Common myeloid progenitor, CD34-positive (primary cell): ENCODE measurements at regions not wholly inside any gene's neighbourhood (a gene's known extent, or its start where the extent isn't known, plus 50 kb on each side); places are given as distances from the start of the nearest gene placed in this dataset.
A peak's percentile ranks its signal among the peaks of the same experiment; 100 is the strongest.

Source experiments
- CTCF ChIA-PET: fragments of 350-600 bp; sonication (Branson Sonifier 250); formaldehyde crosslinking; loops from one replicate; lab custom pipeline; 2021; ENCODE audit warnings: antibody characterized with exemption; lab: Charles Lee
- POLR2A ChIA-PET: fragments of 350-600 bp; sonication (Branson Sonifier 250); formaldehyde crosslinking; loops from one replicate; lab custom pipeline; 2021; ENCODE audit warnings: antibody characterized with exemption; lab: Charles Lee
- DNase-seq, 3 donors: peaks; one replicate each; pipeline versions ENCODE4 v3.0.0 to v3.0.0-alpha.2; 2013
- H3K27ac ChIP-seq, 2 experiments: 1 replicate in 1 of 2; 2 replicates in 1 of 2; pipeline ENCODE4 v1.7.0; 2013; ENCODE audit warnings: inconsistent platforms in 2 of 2, low read length in 2 of 2, mild to moderate bottlenecking in 2 of 2, low read depth in 1 of 2, moderate library complexity in 1 of 2; ENCODE audit not compliant: severe bottlenecking in 2 of 2, insufficient read depth in 1 of 2, poor library complexity in 1 of 2
- H3K27me3 ChIP-seq, 5 experiments: replicated peaks in 2 of 5; 1 replicate in 3 of 5; 2 replicates in 2 of 5; pipeline versions ENCODE4 v1.6.1 to v1.7.0; 2013; ENCODE audit warnings: low read length in 4 of 5, mild to moderate bottlenecking in 2 of 5, moderate library complexity in 2 of 5, inconsistent platforms in 1 of 5; ENCODE audit not compliant: insufficient read depth in 5 of 5, control insufficient read depth in 4 of 5
- H3K36me3 ChIP-seq, 4 experiments: 1 replicate in 2 of 4; 2 replicates in 2 of 4; pipeline versions ENCODE4 v1.6.1 to v1.7.0; 2013; ENCODE audit warnings: low read length in 3 of 4, control low read depth in 1 of 4, mild to moderate bottlenecking in 1 of 4; ENCODE audit not compliant: control insufficient read depth in 4 of 4, insufficient read depth in 4 of 4
- H3K4me1 ChIP-seq, 4 experiments: 1 replicate in 3 of 4; 2 replicates in 1 of 4; pipeline versions ENCODE4 v1.6.1 to v1.7.1; 2013; ENCODE audit warnings: low read length in 3 of 4, mild to moderate bottlenecking in 3 of 4, control low read depth in 1 of 4, inconsistent platforms in 1 of 4, moderate library complexity in 1 of 4; ENCODE audit not compliant: control insufficient read depth in 4 of 4, insufficient read depth in 4 of 4; ENCODE audit errors: control extremely low read depth in 1 of 4
- H3K4me3 ChIP-seq, 7 experiments: 1 replicate in 4 of 7; 2 replicates in 3 of 7; pipeline versions ENCODE4 v1.5.1 to v1.7.0; 2013; ENCODE audit warnings: mild to moderate bottlenecking in 7 of 7, low read length in 6 of 7, moderate library complexity in 6 of 7, inconsistent platforms in 2 of 7, low read depth in 2 of 7, control low read depth in 1 of 7; ENCODE audit not compliant: insufficient read depth in 4 of 7, control insufficient read depth in 1 of 7; ENCODE audit errors: extremely low read depth in 1 of 7
- H3K9me3 ChIP-seq, 5 experiments: 1 replicate in 4 of 5; 2 replicates in 1 of 5; pipeline versions ENCODE4 v1.6.1 to v1.7.1; 2013; ENCODE audit warnings: low read length in 4 of 5, mild to moderate bottlenecking in 2 of 5, inconsistent platforms in 1 of 5, low read depth in 1 of 5, moderate library complexity in 1 of 5; ENCODE audit not compliant: control insufficient read depth in 4 of 5, insufficient read depth in 2 of 5; ENCODE audit errors: control extremely low read depth in 1 of 5
- WGBS: methylation state at CpG from one replicate; pipeline ENCODE4 v1.1.5; 2013; ENCODE audit not compliant: insufficient coverage; 5-methylcytosine and 5-hydroxymethylcytosine counted together

DNA sequence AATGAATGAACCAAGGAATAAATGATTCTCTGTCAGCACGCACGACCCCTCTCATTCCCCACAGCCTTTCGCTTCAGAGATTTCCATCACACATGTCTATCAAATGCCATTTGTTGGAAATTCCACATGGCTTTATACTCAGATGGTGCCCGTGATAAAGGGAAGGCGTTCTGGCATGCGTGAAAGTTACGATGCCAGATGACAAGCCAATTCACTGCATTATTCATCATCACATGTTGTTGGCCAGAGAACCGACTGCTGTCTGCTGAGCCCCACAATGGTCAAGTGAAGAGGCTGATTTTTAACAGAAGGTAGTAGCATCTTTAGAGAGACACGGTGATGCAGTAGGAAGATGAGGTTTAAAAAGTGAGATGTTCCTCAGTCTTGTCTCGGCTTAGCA, 74.1 kb upstream of the FRMD4B start:
- Histone ChIP-seq H3K4me3 (no peak overlapping the region), H3K36me3 (no peaks in the 10 kb centered on the region), H3K9me3 (no peaks in the 10 kb centered on the region), H3K27ac (no peak overlapping the region), H3K4me1 (peaks cover 9 to 21% (median 18%) of the 10 kb centered on the region in 4 experiments), H3K27me3 (no peaks in the 10 kb centered on the region)
- ChIA-PET POLR2A (no interaction called here), CTCF (no interaction called here)
- no peak for DNase-seq
- 96% methylated on average over 10 of the region's 10 CpGs for WGBS

DNA sequence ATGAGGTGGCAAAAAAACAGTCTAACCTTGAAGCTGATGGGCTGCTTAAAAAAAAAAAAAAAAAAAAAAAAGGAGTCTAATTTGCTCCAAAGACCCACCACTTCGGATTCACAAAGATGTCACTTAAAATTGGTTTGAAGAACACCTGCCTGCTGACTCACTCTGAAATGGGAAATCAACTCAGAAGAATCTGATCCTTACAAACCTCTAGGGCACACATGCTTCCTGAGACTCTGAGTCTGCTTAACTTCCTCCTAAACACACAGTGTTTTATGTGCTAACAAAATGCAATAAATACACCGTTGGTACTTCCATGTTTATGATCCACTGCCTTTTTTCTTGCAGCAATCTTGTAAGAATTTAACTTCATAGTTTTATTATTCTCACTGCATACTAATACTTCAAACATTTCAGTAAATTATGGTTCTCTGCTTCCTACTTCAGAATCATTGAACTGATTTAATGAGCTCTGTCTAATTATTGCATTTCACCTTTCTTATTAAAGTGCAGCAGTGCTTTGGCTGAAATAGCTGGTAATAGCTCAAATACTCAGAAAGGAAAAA, 73.0 kb upstream of the FRMD4B start:
- ChIA-PET POLR2A (no interaction called here), CTCF (interaction anchor here (0.6 to 2.1 kb wide), 2 partner anchors 19 to 179 kb away, joined by 3 to 8 read pairs; no protein-coding TSS in a partner anchor)
- Histone ChIP-seq H3K27ac (no peak overlapping the region), H3K4me3 (no peak overlapping the region), H3K9me3 (peaks cover 0 to 2% (median 0%) of the 10 kb centered on the region in 5 experiments), H3K36me3 (no peaks in the 10 kb centered on the region), H3K27me3 (no peaks in the 10 kb centered on the region), H3K4me1 (peaks cover 9 to 21% (median 18%) of the 10 kb centered on the region in 4 experiments)
- 9% methylated on average over 1 of the region's 2 CpGs for WGBS
- DNase-seq, result peak; percentile 73 to 95 (median 93)

DNA sequence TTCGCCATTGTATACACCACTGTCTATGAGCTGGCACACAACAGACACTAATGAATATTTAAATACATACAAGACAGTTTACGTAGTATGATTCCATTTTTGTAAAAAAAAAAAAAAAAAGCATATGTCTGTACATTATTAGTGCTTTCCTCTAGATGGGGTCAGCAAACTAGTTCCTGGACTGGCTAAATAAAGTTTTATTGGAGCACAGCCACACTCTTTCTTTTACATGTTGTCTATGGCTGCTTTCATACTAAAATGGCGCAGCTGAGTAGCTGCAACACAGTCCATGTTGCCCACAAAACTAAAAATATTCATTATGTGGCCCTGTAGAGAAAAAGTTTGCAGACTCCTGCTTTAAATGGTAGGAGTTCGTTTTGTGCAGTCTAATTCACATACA, 70.7 kb upstream of the FRMD4B start:
- WGBS, result no CpG with 5 or more reads among the region's 4 CpGs
- peaks cover 0 to 2% (median 0%) of the 10 kb centered on the region in 5 experiments for H3K9me3 ChIP-seq
- H3K4me1 ChIP-seq, result peaks cover 9 to 21% (median 18%) of the 10 kb centered on the region in 4 experiments
- ChIA-PET POLR2A (no interaction called here), CTCF (interaction anchor here (2.2 kb wide), 1 partner anchor 15 kb away, joined by 12 read pairs; no protein-coding TSS in a partner anchor)
- H3K27ac ChIP-seq, result no peak overlapping the region
- DNase-seq, result no peak
- no peaks in the 10 kb centered on the region for H3K36me3 ChIP-seq
- no peak overlapping the region for H3K4me3 ChIP-seq
- H3K27me3 ChIP-seq, result no peaks in the 10 kb centered on the region

DNA sequence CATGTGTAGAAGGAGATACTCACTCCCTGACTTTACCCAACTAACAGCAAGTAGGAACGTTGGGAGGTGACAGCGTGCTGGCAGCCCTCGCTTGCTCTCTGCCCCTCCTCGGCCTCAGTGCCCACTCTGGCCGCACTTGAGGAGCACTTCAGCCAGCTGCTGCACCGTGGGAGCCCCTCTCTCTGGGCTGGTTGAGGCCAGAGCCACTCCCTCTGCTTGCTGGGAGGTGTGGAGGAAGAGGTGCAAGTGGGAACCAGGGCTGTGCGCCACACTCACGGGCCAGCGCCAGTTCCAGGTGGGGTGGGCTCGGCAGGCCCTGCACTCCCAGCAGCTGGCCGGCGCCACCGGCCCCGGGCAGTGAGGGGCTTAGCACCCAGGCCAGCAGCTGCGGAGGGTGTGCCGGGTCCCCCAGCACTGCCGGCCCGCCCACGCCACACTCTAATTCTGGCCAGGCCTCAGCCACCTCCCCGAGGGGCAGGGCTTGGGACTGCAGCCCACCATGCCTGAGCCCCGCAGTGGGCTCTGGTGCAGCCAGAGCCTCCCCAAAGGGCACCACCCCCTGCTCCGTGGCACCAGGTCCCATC, 68.4 kb upstream of the FRMD4B start:
- Histone ChIP-seq H3K36me3 (no peaks in the 10 kb centered on the region), H3K27me3 (no peaks in the 10 kb centered on the region), H3K4me3 (no peak overlapping the region), H3K4me1 (peaks cover 9 to 13% (median 11%) of the 10 kb centered on the region in 4 experiments), H3K27ac (no peak overlapping the region), H3K9me3 (peaks cover 0 to 2% (median 0%) of the 10 kb centered on the region in 5 experiments)
- CTCF ChIA-PET, result no interaction called here
- 97% methylated on average over 22 of the region's 22 CpGs for WGBS
- DNase-seq, result no peak
- POLR2A ChIA-PET, result no interaction called here

DNA sequence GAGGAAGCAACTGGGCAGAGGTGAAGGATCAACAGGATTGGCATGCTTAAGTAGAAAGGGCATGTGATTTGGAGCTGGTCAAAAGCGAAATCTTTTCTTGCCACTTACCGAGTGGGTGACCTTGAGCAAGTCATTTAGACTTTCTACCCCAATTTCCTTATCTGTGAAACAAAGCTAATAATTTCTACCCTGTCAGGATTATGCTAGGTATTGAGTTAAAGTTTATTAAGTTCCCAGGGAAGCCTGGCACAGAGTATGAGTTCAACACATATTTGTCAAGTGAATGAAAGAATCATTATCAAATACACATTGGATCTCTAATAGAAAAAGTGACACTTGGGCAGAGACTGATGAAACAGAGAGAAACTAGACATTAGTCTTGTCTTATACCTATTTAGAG, 66.4 kb upstream of the FRMD4B start:
- Histone ChIP-seq H3K36me3 (no peaks in the 10 kb centered on the region), H3K4me3 (no peak overlapping the region), H3K9me3 (peaks cover 0 to 2% (median 0%) of the 10 kb centered on the region in 5 experiments), H3K27me3 (no peaks in the 10 kb centered on the region), H3K4me1 (no peaks in the 10 kb centered on the region), H3K27ac (no peak overlapping the region)
- no peak for DNase-seq
- ChIA-PET CTCF (interaction anchor here (0.9 to 3.9 kb wide), 11 partner anchors 10 to 333 kb away, joined by 3 to 24 read pairs (median 4); no protein-coding TSS in a partner anchor), POLR2A (no interaction called here)
- WGBS, result no CpG with 5 or more reads among the region's 2 CpGs

DNA sequence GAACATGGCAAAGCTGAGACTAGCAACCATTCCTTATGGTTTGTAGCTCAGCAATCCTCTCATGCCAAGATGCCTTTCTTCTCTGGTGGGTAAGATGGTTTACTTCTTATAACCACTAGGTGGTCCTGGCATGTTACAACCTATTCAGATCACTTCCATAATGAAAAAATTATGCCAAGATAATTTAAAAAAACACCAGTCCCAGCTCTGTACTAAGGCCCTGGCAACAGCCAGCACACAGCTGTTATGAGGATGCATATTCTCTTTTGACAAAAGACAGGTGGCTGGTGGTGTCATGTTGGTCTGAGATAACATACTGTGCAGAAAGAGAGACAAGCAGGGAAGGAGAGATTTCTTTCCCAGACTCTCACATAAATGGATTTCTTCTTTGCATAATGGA, 65.7 kb upstream of the FRMD4B start:
- peak; percentile 24 to 57 (median 44) for DNase-seq
- H3K27me3 ChIP-seq, result no peaks in the 10 kb centered on the region
- POLR2A ChIA-PET, result no interaction called here
- CTCF ChIA-PET, result interaction anchor here (0.9 to 3.9 kb wide), 14 partner anchors 9 to 333 kb away, joined by 3 to 24 read pairs (median 4); no protein-coding TSS in a partner anchor
- no peak overlapping the region for H3K4me3 ChIP-seq
- H3K36me3 ChIP-seq, result no peaks in the 10 kb centered on the region
- H3K27ac ChIP-seq, result no peak overlapping the region
- H3K9me3 ChIP-seq, result peaks cover 0 to 2% (median 0%) of the 10 kb centered on the region in 5 experiments
- no peaks in the 10 kb centered on the region for H3K4me1 ChIP-seq

DNA sequence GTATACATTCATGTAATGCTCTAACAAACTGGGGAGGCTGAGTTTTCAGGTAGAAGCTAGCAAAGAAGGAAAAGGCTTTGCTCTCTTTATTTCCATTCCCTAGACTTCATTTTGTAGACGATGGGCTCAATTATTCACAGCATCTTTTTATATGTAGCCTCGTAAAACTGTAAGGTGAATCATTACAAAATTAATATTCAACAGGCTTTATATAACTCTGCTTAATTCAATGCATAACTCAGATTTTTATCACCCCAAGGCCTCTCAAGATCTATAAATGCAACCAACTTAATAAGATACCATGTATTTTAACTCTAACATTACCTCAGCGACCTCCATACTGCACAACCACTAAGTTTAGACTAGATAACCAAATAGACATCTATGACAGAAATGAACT, 63.0 kb upstream of the FRMD4B start:
- DNase-seq, result no peak
- H3K27ac ChIP-seq, result no peak overlapping the region
- H3K4me3 ChIP-seq, result no peak overlapping the region
- WGBS, result no CpG with 5 or more reads among the region's 3 CpGs
- no peaks in the 10 kb centered on the region for H3K36me3 ChIP-seq
- ChIA-PET CTCF (interaction anchor here (0.9 kb wide), 1 partner anchor 8 kb away, joined by 3 read pairs; no protein-coding TSS in a partner anchor), POLR2A (no interaction called here)
- peaks cover 0 to 4% (median 0%) of the 10 kb centered on the region in 5 experiments for H3K9me3 ChIP-seq
- H3K4me1 ChIP-seq, result no peaks in the 10 kb centered on the region
- H3K27me3 ChIP-seq, result no peaks in the 10 kb centered on the region
